GM20431 (cell line): ENCODE measurements at regions not wholly inside any gene's neighbourhood (a gene's known extent, or its start where the extent isn't known, plus 50 kb on each side); places are given as distances from the start of the nearest gene placed in this dataset.
"Not testable (repeated sequence)": the region's sequence is repeated elsewhere in the genome, so short reads cannot be mapped to it uniquely, and the experiment has no call there.

Experiments
- in situ Hi-C: fragments of 300-500 bp; cut with MseI, MboI; formaldehyde crosslinking; loops from one replicate; pipeline ENCODE4 v1.15.0; 2020; ENCODE audit warnings: low sequenced_read_pairs; ENCODE audit not compliant: unreplicated experiment

- in situ Hi-C loops: no loop called here
Measured at GRCh38 chr1:88321706-88322105, 362.4 kb upstream of the PKN2 start.

GRCh38 chr1:88324899-88325298, 359.2 kb upstream of the PKN2 start:
- in situ Hi-C loops: no loop called here

GRCh38 chr1:88327391-88328267, 356.4 kb upstream of the PKN2 start:
- in situ Hi-C loops: no loop called here

- in situ Hi-C loops: no loop called here
Measured at GRCh38 chr1:88330201-88330600, 353.9 kb upstream of the PKN2 start.

- in situ Hi-C loops: no loop called here
Measured at GRCh38 chr1:88333086-88333695, 350.9 kb upstream of the PKN2 start.

GRCh38 chr1:88341447-88341846, 342.6 kb upstream of the PKN2 start:
- in situ Hi-C loops: no loop called here

GRCh38 chr1:88342081-88342480, 342.0 kb upstream of the PKN2 start:
- in situ Hi-C loops: not testable (repeated sequence)

GRCh38 chr1:88350648-88351047, 333.4 kb upstream of the PKN2 start:
- in situ Hi-C loops: no loop called here

GRCh38 chr1:88351960-88352359, 332.1 kb upstream of the PKN2 start:
- in situ Hi-C loops: no loop called here

- in situ Hi-C loops: no loop called here
Measured at GRCh38 chr1:88354256-88354655, 329.8 kb upstream of the PKN2 start.

GRCh38 chr1:88357729-88358128, 326.3 kb upstream of the PKN2 start:
- in situ Hi-C loops: no loop called here

- in situ Hi-C loops: no loop called here
Measured at GRCh38 chr1:88371436-88372023, 312.5 kb upstream of the PKN2 start.

GRCh38 chr1:88375977-88376376, 308.1 kb upstream of the PKN2 start:
- in situ Hi-C loops: no loop called here

- in situ Hi-C loops: no loop called here
Measured at GRCh38 chr1:88376421-88376820, 307.7 kb upstream of the PKN2 start.

- in situ Hi-C loops: no loop called here
Measured at GRCh38 chr1:88378560-88378959, 305.5 kb upstream of the PKN2 start.

GRCh38 chr1:88394958-88395357, 289.1 kb upstream of the PKN2 start:
- in situ Hi-C loops: no loop called here

- in situ Hi-C loops: no loop called here
Measured at GRCh38 chr1:88398338-88398737, 285.7 kb upstream of the PKN2 start.

GRCh38 chr1:88399690-88400089, 284.4 kb upstream of the PKN2 start:
- in situ Hi-C loops: no loop called here

GRCh38 chr1:88401313-88401712, 282.8 kb upstream of the PKN2 start:
- in situ Hi-C loops: no loop called here

GRCh38 chr1:88404582-88404981, 279.5 kb upstream of the PKN2 start:
- in situ Hi-C loops: no loop called here

- in situ Hi-C loops: no loop called here
Measured at GRCh38 chr1:88407248-88407647, 276.8 kb upstream of the PKN2 start.
